H9 (cell line): ENCODE measurements at regions not wholly inside any gene's neighbourhood (a gene's known extent, or its start where the extent isn't known, plus 50 kb on each side); places are given as distances from the start of the nearest gene placed in this dataset.

ENCODE experiments used
- DNase-seq: peaks from one replicate; pipeline ENCODE4 v3.0.0-alpha.2; 2017
- H2AFZ ChIP-seq: one replicate; pipeline ENCODE4 v1.6.1; 2013; ENCODE audit warnings: mild to moderate bottlenecking, low read length, control low read depth, moderate library complexity
- H2AK5ac ChIP-seq: 2 replicates; pipeline ENCODE4 v1.6.1; 2013; ENCODE audit warnings: low read length, control low read depth, mixed read lengths; ENCODE audit not compliant: insufficient read length
- H2BK120ac ChIP-seq: one replicate; pipeline ENCODE4 v1.6.1; 2013; ENCODE audit warnings: low read depth, mild to moderate bottlenecking, low read length, control low read depth, inconsistent platforms; ENCODE audit not compliant: poor library complexity, severe bottlenecking
- H2BK12ac ChIP-seq: 2 replicates; pipeline ENCODE4 v1.6.1; 2013; ENCODE audit warnings: low read length, control low read depth, mixed read lengths, low read depth; ENCODE audit not compliant: insufficient read length
- H2BK15ac ChIP-seq: 2 replicates; pipeline ENCODE4 v1.6.1; 2013; ENCODE audit warnings: low read depth, low read length, control low read depth
- H2BK20ac ChIP-seq: one replicate; pipeline ENCODE4 v1.6.1; 2013; ENCODE audit warnings: low read depth, mild to moderate bottlenecking, low read length, control low read depth, inconsistent platforms; ENCODE audit not compliant: poor library complexity, severe bottlenecking
- H2BK5ac ChIP-seq: 2 replicates; pipeline ENCODE4 v1.6.1; 2013; ENCODE audit warnings: low read length, control low read depth, mixed read lengths; ENCODE audit not compliant: insufficient read length
- H3K14ac ChIP-seq: 2 replicates; pipeline ENCODE4 v1.6.1; 2013; ENCODE audit warnings: low read length, control low read depth; ENCODE audit not compliant: insufficient read depth
- H3K18ac ChIP-seq: 2 replicates; pipeline ENCODE4 v1.6.1; 2013; ENCODE audit warnings: low read depth, mild to moderate bottlenecking, mixed read lengths, low read length, control low read depth; ENCODE audit not compliant: insufficient read length
- H3K23ac ChIP-seq: 2 replicates; pipeline ENCODE4 v1.6.1; 2013; ENCODE audit warnings: low read length, control low read depth, mixed read lengths, low read depth; ENCODE audit not compliant: insufficient read length
- H3K23me2 ChIP-seq: 2 replicates; pipeline ENCODE4 v1.6.1; 2013; ENCODE audit warnings: low read depth, mild to moderate bottlenecking, mixed read lengths, low read length, control low read depth; ENCODE audit not compliant: insufficient read length, poor library complexity, severe bottlenecking
- H3K27ac ChIP-seq: 2 replicates; pipeline ENCODE4 v1.5.1; 2013; ENCODE audit warnings: low read length, control low read depth, mixed read lengths, low read depth; ENCODE audit not compliant: insufficient read length
- H3K27me3 ChIP-seq: 2 replicates; pipeline ENCODE4 v1.6.1; 2013; ENCODE audit warnings: low read length, control low read depth, inconsistent platforms; ENCODE audit not compliant: insufficient read depth
- H3K4ac ChIP-seq: 2 replicates; pipeline ENCODE4 v1.6.1; 2013; ENCODE audit warnings: low read depth, mild to moderate bottlenecking, control low read depth, inconsistent platforms, low read length, moderate library complexity
- H3K4me1 ChIP-seq: 2 replicates; pipeline ENCODE4 v1.6.1; 2013; ENCODE audit warnings: low read length, control low read depth, inconsistent platforms; ENCODE audit not compliant: insufficient read depth
- H3K4me2 ChIP-seq: 2 replicates; pipeline ENCODE4 v1.6.1; 2013; ENCODE audit warnings: low read length, control low read depth, mixed read lengths; ENCODE audit not compliant: insufficient read length, insufficient read depth
- H3K56ac ChIP-seq: 2 replicates; pipeline ENCODE4 v1.6.1; 2013; ENCODE audit warnings: low read depth, mild to moderate bottlenecking, mixed read lengths, low read length, control low read depth; ENCODE audit not compliant: insufficient read length
- H3K79me1 ChIP-seq: 2 replicates; pipeline ENCODE4 v1.6.1; 2013; ENCODE audit warnings: low read depth, mild to moderate bottlenecking, moderate library complexity, low read length, control low read depth, inconsistent platforms; ENCODE audit not compliant: insufficient read depth, poor library complexity, severe bottlenecking
- H3K79me2 ChIP-seq: 2 replicates; pipeline ENCODE4 v1.6.1; 2013; ENCODE audit warnings: low read length, control low read depth, inconsistent platforms; ENCODE audit not compliant: insufficient read depth
- H3K9ac ChIP-seq: 2 replicates; pipeline ENCODE4 v1.6.1; 2013; ENCODE audit warnings: low read length, control low read depth, mixed read lengths; ENCODE audit not compliant: insufficient read length; ENCODE audit errors: extremely low read depth
- H3K9me3 ChIP-seq: one replicate; pipeline ENCODE4 v1.6.1; 2013; ENCODE audit warnings: low read depth, low read length, inconsistent platforms; ENCODE audit not compliant: control insufficient read depth
- H3T11ph ChIP-seq: one replicate; pipeline ENCODE4 v1.6.1; 2013; ENCODE audit warnings: mild to moderate bottlenecking, low read length, control low read depth, inconsistent platforms
- H4K20me1 ChIP-seq: one replicate; pipeline ENCODE4 v1.6.1; 2013; ENCODE audit not compliant: control insufficient read depth, insufficient read length, insufficient read depth
- H4K5ac ChIP-seq: 2 replicates; pipeline ENCODE4 v1.6.1; 2013; ENCODE audit warnings: low read depth, mild to moderate bottlenecking, mixed read lengths, low read length, control low read depth; ENCODE audit not compliant: insufficient read length
- H4K8ac ChIP-seq: replicated peaks from 2 replicates; pipeline ENCODE4 v1.6.1; 2013; ENCODE audit warnings: low read length, control low read depth, mixed read lengths, low read depth; ENCODE audit not compliant: insufficient read length
- H4K91ac ChIP-seq: 2 replicates; pipeline ENCODE4 v1.6.1; 2013; ENCODE audit warnings: low read depth, mild to moderate bottlenecking, moderate library complexity, mixed read lengths, low read length, control low read depth; ENCODE audit not compliant: insufficient read length
- H3K27ac Mint-ChIP-seq, 3 experiments: 2 replicates in 2 of 3; 3 replicates in 1 of 3; pipeline ENCODE4 v1.8.0; 2020 to 2021; ENCODE audit warnings: mixed read lengths in 3 of 3, mild to moderate bottlenecking in 1 of 3, moderate library complexity in 1 of 3
- H3K27me3 Mint-ChIP-seq: 2 replicates; pipeline ENCODE4 v1.8.0; 2021; ENCODE audit warnings: low read depth, mild to moderate bottlenecking, moderate library complexity, mixed read lengths
- H3K36me3 Mint-ChIP-seq, 3 experiments: 2 replicates in 2 of 3; 3 replicates in 1 of 3; pipeline ENCODE4 v1.8.0; 2020 to 2021; ENCODE audit warnings: low read depth in 3 of 3, mixed read lengths in 3 of 3; ENCODE audit not compliant: insufficient read depth in 1 of 3
- H3K4me1 Mint-ChIP-seq, 2 experiments: 2 replicates each; pipeline ENCODE4 v1.8.0; 2020; ENCODE audit warnings: mixed read lengths in 2 of 2
- H3K4me3 Mint-ChIP-seq, 2 experiments: 2 replicates in 1 of 2; 3 replicates in 1 of 2; pipeline ENCODE4 v1.8.0; 2020 to 2021; ENCODE audit warnings: mild to moderate bottlenecking in 2 of 2, mixed read lengths in 2 of 2, moderate library complexity in 1 of 2
- H3K9me3 Mint-ChIP-seq, 2 experiments: 2 replicates in 1 of 2; 3 replicates in 1 of 2; pipeline ENCODE4 v1.8.0; 2020; ENCODE audit warnings: mild to moderate bottlenecking in 2 of 2, mixed read lengths in 2 of 2, moderate library complexity in 1 of 2
- WGBS: extraction: QIAGEN DNeasy Blood & Tissue Kit; methylation state at CpG from one replicate; pipeline ENCODE4 v1.1.7; 2013; ENCODE audit warnings: missing lambda C conversion rate, low lambda C conversion rate, mixed read lengths; ENCODE audit not compliant: insufficient read length; ENCODE audit errors: extremely low coverage; 5-methylcytosine and 5-hydroxymethylcytosine counted together
- TF ChIP-seq, protein P1 (sequence below): fragments of 200-600 bp; sonication (generic); conservative IDR thresholded peaks from 3 replicates; pipeline ENCODE4 v1.8.0; 2021; ENCODE audit warnings: antibody characterized with exemption, mild to moderate bottlenecking

DNA sequence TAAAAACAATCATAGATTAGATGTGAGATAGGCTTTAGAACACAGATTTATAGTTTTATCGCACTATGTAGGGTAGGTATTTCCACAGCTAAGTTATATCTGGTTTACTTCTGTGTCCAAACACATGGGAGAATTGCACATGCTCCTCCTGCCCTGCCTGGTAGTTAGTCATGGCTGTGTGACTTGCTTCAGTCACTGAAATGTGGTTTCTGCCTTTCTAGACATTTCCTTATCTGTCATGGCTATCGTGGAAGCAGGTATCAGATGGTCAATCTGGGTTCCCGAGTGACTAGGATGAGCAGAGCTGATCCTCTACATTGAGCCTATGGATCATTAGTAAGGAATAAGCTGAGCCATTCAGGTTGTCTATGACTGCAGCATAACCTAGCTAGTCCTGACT is 117.8 kb upstream of the GMDS start:
- Histone ChIP-seq H4K91ac (no peak overlapping the region), H2BK12ac (no peak overlapping the region), H3K14ac (no peak overlapping the region), H3K27ac (no peak overlapping the region), H2BK15ac (no peak overlapping the region), H2BK120ac (no peak overlapping the region), H3K9ac (no peak overlapping the region), H3K23ac (no peak overlapping the region), H3K79me2 (no peaks in the 10 kb centered on the region), H3K56ac (no peak overlapping the region), H3T11ph (no peak overlapping the region), H3K4me1 (no peaks in the 10 kb centered on the region), H2BK20ac (no peak overlapping the region), H4K5ac (no peak overlapping the region), H3K9me3 (no peaks in the 10 kb centered on the region), H4K8ac (no peak overlapping the region), H3K23me2 (no peaks in the 10 kb centered on the region), H3K27me3 (no peaks in the 10 kb centered on the region), H2AFZ (no peak overlapping the region), H3K4me2 (no peak overlapping the region), H3K4ac (no peak overlapping the region), H2AK5ac (no peak overlapping the region), H3K79me1 (no peaks in the 10 kb centered on the region), H4K20me1 (no peaks in the 10 kb centered on the region), H3K18ac (no peak overlapping the region), H2BK5ac (no peak overlapping the region)
- no peak for DNase-seq
- Mint-ChIP-seq H3K27me3 (peaks cover 2% of the 10 kb centered on the region; the same call in 1 of the 2 replicates), H3K4me1 (no peaks in the 10 kb centered on the region), H3K9me3 (no peaks in the 10 kb centered on the region), H3K36me3 (no peaks in the 10 kb centered on the region), H3K4me3 (no peak overlapping the region), H3K27ac (no peak overlapping the region)
- WGBS, result no CpG with 5 or more reads among the region's 3 CpGs
- TF ChIP-seq, protein P1, sequence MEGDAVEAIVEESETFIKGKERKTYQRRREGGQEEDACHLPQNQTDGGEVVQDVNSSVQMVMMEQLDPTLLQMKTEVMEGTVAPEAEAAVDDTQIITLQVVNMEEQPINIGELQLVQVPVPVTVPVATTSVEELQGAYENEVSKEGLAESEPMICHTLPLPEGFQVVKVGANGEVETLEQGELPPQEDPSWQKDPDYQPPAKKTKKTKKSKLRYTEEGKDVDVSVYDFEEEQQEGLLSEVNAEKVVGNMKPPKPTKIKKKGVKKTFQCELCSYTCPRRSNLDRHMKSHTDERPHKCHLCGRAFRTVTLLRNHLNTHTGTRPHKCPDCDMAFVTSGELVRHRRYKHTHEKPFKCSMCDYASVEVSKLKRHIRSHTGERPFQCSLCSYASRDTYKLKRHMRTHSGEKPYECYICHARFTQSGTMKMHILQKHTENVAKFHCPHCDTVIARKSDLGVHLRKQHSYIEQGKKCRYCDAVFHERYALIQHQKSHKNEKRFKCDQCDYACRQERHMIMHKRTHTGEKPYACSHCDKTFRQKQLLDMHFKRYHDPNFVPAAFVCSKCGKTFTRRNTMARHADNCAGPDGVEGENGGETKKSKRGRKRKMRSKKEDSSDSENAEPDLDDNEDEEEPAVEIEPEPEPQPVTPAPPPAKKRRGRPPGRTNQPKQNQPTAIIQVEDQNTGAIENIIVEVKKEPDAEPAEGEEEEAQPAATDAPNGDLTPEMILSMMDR, result no peak
